ENCODE measurements at regions not wholly inside any gene's neighbourhood (a gene's known extent, or its start where the extent isn't known, plus 50 kb on each side); places are given as distances from the start of the nearest gene placed in this dataset.

- Histone ChIP-seq H3K36me3 (ENCODE audit: control insufficient read depth in 2 of 2, insufficient read depth in 1 of 2, low read length in 2 of 2) (no peaks in the 10 kb centered on the region), H3K9me3 (ENCODE audit: control insufficient read depth, insufficient read depth, low read depth, low read length) (no peaks in the 10 kb centered on the region), H3K4me1 (ENCODE audit: control insufficient read depth, insufficient read depth, low read length) (no peaks in the 10 kb centered on the region), H3K4me3 (ENCODE audit: low read depth, low read length) (no peak overlapping the region), H3K27ac (ENCODE audit: extremely low read depth, low read depth, low read length) (no peak overlapping the region)
- CTCF ChIA-PET = no interaction called here
- TF ChIP-seq SP7 (tag by site-specific recombination; IDR thresholded peaks at IDR 0.05) (no peak), RBAK (tag by site-specific recombination; IDR thresholded peaks at IDR 0.05) (no peak), ZNF341 (tag by site-specific recombination; IDR thresholded peaks at IDR 0.05; ENCODE audit: low read depth) (no peak), TRIM28 (IDR thresholded peaks at IDR 0.05; ENCODE audit: borderline replicate concordance, low read length) (no peak), BCL11A (tag by site-specific recombination; IDR thresholded peaks at IDR 0.05; ENCODE audit: low read depth) (no peak), ZNF692 (tag by site-specific recombination; IDR thresholded peaks at IDR 0.05) (no peak)
- TF ChIP-seq, protein P1, sequence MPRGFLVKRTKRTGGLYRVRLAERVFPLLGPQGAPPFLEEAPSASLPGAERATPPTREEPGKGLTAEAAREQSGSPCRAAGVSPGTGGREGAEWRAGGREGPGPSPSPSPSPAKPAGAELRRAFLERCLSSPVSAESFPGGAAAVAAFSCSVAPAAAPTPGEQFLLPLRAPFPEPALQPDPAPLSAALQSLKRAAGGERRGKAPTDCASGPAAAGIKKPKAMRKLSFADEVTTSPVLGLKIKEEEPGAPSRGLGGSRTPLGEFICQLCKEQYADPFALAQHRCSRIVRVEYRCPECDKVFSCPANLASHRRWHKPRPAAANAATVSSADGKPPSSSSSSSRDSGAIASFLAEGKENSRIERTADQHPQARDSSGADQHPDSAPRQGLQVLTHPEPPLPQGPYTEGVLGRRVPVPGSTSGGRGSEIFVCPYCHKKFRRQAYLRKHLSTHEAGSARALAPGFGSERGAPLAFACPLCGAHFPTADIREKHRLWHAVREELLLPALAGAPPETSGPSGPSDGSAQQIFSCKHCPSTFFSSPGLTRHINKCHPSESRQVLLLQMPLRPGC (tag by site-specific recombination; IDR thresholded peaks at IDR 0.05) = no peak
- TF ChIP-seq, protein P2, sequence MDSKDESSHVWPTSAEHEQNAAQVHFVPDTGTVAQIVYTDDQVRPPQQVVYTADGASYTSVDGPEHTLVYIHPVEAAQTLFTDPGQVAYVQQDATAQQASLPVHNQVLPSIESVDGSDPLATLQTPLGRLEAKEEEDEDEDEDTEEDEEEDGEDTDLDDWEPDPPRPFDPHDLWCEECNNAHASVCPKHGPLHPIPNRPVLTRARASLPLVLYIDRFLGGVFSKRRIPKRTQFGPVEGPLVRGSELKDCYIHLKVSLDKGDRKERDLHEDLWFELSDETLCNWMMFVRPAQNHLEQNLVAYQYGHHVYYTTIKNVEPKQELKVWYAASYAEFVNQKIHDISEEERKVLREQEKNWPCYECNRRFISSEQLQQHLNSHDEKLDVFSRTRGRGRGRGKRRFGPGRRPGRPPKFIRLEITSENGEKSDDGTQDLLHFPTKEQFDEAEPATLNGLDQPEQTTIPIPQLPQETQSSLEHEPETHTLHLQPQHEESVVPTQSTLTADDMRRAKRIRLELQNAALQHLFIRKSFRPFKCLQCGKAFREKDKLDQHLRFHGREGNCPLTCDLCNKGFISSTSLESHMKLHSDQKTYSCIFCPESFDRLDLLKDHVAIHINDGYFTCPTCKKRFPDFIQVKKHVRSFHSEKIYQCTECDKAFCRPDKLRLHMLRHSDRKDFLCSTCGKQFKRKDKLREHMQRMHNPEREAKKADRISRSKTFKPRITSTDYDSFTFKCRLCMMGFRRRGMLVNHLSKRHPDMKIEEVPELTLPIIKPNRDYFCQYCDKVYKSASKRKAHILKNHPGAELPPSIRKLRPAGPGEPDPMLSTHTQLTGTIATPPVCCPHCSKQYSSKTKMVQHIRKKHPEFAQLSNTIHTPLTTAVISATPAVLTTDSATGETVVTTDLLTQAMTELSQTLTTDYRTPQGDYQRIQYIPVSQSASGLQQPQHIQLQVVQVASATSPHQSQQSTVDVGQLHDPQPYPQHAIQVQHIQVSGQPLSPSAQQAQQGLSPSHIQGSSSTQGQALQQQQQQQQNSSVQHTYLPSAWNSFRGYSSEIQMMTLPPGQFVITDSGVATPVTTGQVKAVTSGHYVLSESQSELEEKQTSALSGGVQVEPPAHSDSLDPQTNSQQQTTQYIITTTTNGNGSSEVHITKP (tag by site-specific recombination; IDR thresholded peaks at IDR 0.05) = no peak
- POLR2A ChIA-PET = no interaction called here
These were observed 1599.0 kb upstream of the LRRTM1 start for GRCh38 chr2:81903534-81903933.

- ChIA-PET CTCF (interaction anchor here (0.6 to 0.9 kb wide), 4 partner anchors 10 to 74 kb away, joined by 3 to 4 read pairs (median 3); no protein-coding TSS in a partner anchor), POLR2A (no interaction called here)
- Histone ChIP-seq H3K9me3 (ENCODE audit: control insufficient read depth, insufficient read depth, low read depth, low read length) (no peaks in the 10 kb centered on the region), H3K27ac (ENCODE audit: extremely low read depth, low read depth, low read length) (no peak overlapping the region), H3K36me3 (ENCODE audit: control insufficient read depth in 2 of 2, insufficient read depth in 1 of 2, low read length in 2 of 2) (no peaks in the 10 kb centered on the region), H3K4me3 (ENCODE audit: low read depth, low read length) (no peak overlapping the region), H3K4me1 (ENCODE audit: control insufficient read depth, insufficient read depth, low read length) (no peaks in the 10 kb centered on the region)
- TF ChIP-seq ZBTB49 (tag by site-specific recombination; IDR thresholded peaks at IDR 0.05; ENCODE audit: low read depth) = no peak
These were observed 1596.5 kb upstream of the LRRTM1 start for GRCh38 chr2:81901017-81901416.

- H3K4me1 ChIP-seq (ENCODE audit: control insufficient read depth, insufficient read depth, low read length) = no peaks in the 10 kb centered on the region
- TF ChIP-seq ZNF214 (tag by site-specific recombination; IDR thresholded peaks at IDR 0.05; ENCODE audit: borderline replicate concordance) (no peak), ZNF561 (tag by site-specific recombination; IDR thresholded peaks at IDR 0.05; ENCODE audit: borderline replicate concordance) (no peak), ZNF555 (tag by site-specific recombination; conservative IDR thresholded peaks at IDR 0.05) (no peak), EGR2 (tag by site-specific recombination; IDR thresholded peaks at IDR 0.05; ENCODE audit: low read depth) (no peak), ZNF423 (tag by site-specific recombination; IDR thresholded peaks at IDR 0.05) (no peak), ZNF670 (tag by site-specific recombination; IDR thresholded peaks at IDR 0.05; ENCODE audit: low read depth) (no peak)
- TF ChIP-seq, protein P1 (tag by site-specific recombination; IDR thresholded peaks at IDR 0.05) = no peak
- no peak overlapping the region for H3K4me3 ChIP-seq (ENCODE audit: low read depth, low read length)
- no peaks in the 10 kb centered on the region for H3K36me3 ChIP-seq (ENCODE audit: control insufficient read depth in 2 of 2, insufficient read depth in 1 of 2, low read length in 2 of 2)
- no peaks in the 10 kb centered on the region for H3K9me3 ChIP-seq (ENCODE audit: control insufficient read depth, insufficient read depth, low read depth, low read length)
- ChIA-PET CTCF (no interaction called here), POLR2A (no interaction called here)
- H3K27ac ChIP-seq (ENCODE audit: extremely low read depth, low read depth, low read length) = no peak overlapping the region
These were observed 1591.2 kb upstream of the LRRTM1 start for GRCh38 chr2:81895620-81896250.

Measured in HEK293 (cell line).